Testis (tissue), 2 donors: ENCODE measurements at regions not wholly inside any gene's neighbourhood (a gene's known extent, or its start where the extent isn't known, plus 50 kb on each side); places are given as distances from the start of the nearest gene placed in this dataset.

Source experiments
- DNase-seq: peaks from one replicate; pipeline ENCODE4 v3.0.0-alpha.2; 2019
- H3K27ac ChIP-seq, 2 donors: fragments of 200-600 bp; sonication (generic); one replicate each; pipeline ENCODE4 v1.5.1; 2019
- H3K27me3 ChIP-seq: fragments of 200-600 bp; sonication (generic); one replicate; pipeline ENCODE4 v1.5.1; 2019
- H3K36me3 ChIP-seq: fragments of 200-600 bp; sonication (generic); one replicate; pipeline ENCODE4 v1.5.1; 2017; ENCODE audit warnings: low read depth; ENCODE audit errors: missing control alignments
- H3K4me1 ChIP-seq: fragments of 200-600 bp; sonication (generic); one replicate; pipeline ENCODE4 v1.5.1; 2019
- H3K4me3 ChIP-seq, 2 donors: fragments of 200-600 bp; sonication (generic); one replicate each; pipeline ENCODE4 v1.5.1; 2017 to 2019
- H3K9me3 ChIP-seq: fragments of 200-600 bp; sonication (generic); one replicate; pipeline ENCODE4 v1.5.1; 2017
- CTCF ChIP-seq, 3 experiments: fragments of 450-650 bp in 2 of 3; fragments of 200-600 bp in 1 of 3; sonication (generic) in 1 of 3; IDR thresholded peaks; one replicate each; pipeline ENCODE4 v1.5.1; 2016 to 2019; ENCODE audit warnings: antibody characterized with exemption in 3 of 3, mild to moderate bottlenecking in 2 of 3, moderate library complexity in 1 of 3
- POLR2A ChIP-seq: fragments of 450-650 bp; IDR thresholded peaks from one replicate; pipeline ENCODE4 v1.6.1; 2017; ENCODE audit warnings: antibody characterized with exemption, mild to moderate bottlenecking, moderate library complexity
- WGBS, 2 donors: methylation state at CpG; one replicate each; pipeline ENCODE4 v1.1.5; 2018; 5-methylcytosine and 5-hydroxymethylcytosine counted together
- intact Hi-C: fragments of 100-400 bp; cut with DNase I; formaldehyde crosslinking; loops from one replicate; pipeline ENCODE4 v1.15.1; 2023; ENCODE audit warnings: low total_unique reads

- Histone ChIP-seq H3K4me3 (no peak overlapping the region), H3K27me3 (no peaks in the 10 kb centered on the region), H3K4me1 (no peaks in the 10 kb centered on the region), H3K36me3 (no peaks in the 10 kb centered on the region), H3K27ac (no peak overlapping the region), H3K9me3 (no peaks in the 10 kb centered on the region)
- no peak for DNase-seq
- TF ChIP-seq CTCF (IDR thresholded peaks at IDR 0.05), result no peak
- intact Hi-C loops, result no loop called here
- 86 to 92% methylated on average over 4 of the region's 4 CpGs for WGBS, 2 donors
These were observed 80.6 kb downstream of the MFSD1 start for GRCh38 chr3:158882445-158882844.

DNA sequence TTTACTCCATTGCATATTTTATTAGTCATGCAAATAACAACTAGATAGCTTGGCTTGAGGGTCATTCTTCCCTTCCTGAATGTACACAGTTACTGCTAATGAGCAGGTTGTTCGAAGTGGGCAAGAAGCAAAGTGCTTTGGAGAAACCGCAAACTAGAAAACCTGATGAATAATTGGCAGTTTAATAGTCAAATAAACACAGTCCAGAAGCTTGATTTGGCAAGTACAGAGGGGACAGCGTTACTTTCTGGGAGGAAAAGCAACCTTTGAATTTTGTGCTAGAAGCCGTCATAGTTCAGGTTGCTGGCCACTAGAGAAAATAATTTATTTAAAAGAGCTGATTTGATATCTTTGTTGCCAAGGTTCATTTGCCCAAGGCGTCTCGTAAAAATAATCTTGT is 94.9 kb downstream of the MFSD1 start:
- TF ChIP-seq CTCF (IDR thresholded peaks at IDR 0.05) (no peak), POLR2A (no peak)
- Histone ChIP-seq H3K36me3 (no peaks in the 10 kb centered on the region), H3K4me3 (no peak overlapping the region), H3K27me3 (no peaks in the 10 kb centered on the region), H3K4me1 (no peaks in the 10 kb centered on the region), H3K9me3 (no peaks in the 10 kb centered on the region), H3K27ac (no peak overlapping the region)
- WGBS, 2 donors, result 59 to 62% methylated on average over 6 of the region's 6 CpGs
- no peak for DNase-seq
- intact Hi-C loops, result no loop called here

DNA sequence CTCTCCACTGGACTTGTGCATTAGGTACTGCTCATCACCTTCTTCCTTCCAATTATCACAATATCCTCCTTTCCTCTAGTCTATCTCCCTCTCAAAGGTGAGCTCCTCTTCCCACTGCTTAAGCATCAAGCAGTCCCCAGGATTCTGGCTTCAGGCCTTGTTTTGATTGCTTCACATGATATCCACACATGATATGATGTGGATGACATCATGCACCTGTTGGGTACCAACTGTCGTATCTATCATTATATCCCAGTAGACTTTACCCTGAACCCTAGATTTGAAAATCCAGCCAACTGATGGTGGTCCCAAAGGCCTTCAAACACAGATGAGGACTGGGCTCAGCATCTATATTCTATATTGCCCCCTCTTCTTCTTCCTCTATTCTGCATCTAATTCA is 104.9 kb downstream of the MFSD1 start:
- no peak overlapping the region for H3K4me3 ChIP-seq
- TF ChIP-seq CTCF (IDR thresholded peaks at IDR 0.05), result no peak
- intact Hi-C loops, result no loop called here
- DNase-seq, result no peak
- H3K9me3 ChIP-seq, result no peaks in the 10 kb centered on the region
- WGBS, 2 donors, result 96 to 100% methylated on average over 1 of the region's 1 CpG
- no peak overlapping the region for H3K27ac ChIP-seq
- H3K27me3 ChIP-seq, result no peaks in the 10 kb centered on the region
- H3K4me1 ChIP-seq, result no peaks in the 10 kb centered on the region
- H3K36me3 ChIP-seq, result no peaks in the 10 kb centered on the region

DNA sequence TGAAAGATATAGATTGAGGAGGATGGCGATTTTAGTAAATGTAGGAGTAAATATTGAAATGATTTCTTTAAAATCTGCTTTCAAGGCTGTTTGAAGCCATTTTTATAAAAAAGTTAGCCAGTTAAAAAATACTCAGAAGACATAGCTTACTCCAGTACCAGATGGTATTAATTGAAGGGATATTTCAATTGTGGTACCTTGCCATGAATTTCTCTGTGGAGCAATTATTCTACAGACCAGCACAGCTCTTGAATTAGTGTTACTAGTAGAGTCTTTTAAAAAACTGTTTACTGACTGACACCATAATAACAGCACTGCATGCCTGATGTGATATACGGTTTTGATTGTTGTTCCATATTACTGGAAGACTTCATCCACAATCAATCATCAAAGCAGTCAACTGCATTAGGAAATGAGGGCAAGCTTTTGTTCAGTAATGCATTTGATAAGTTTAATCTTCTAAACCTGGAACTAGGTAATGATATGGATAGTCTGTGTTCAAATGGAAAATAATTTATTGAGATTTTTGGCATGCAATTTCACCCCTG is 106.4 kb downstream of the MFSD1 start:
- no peaks in the 10 kb centered on the region for H3K4me1 ChIP-seq
- DNase-seq, result no peak
- TF ChIP-seq CTCF (IDR thresholded peaks at IDR 0.05) (no peak), POLR2A (no peak)
- intact Hi-C loops, result no loop called here
- H3K9me3 ChIP-seq, result no peaks in the 10 kb centered on the region
- no peak overlapping the region for H3K4me3 ChIP-seq
- no peaks in the 10 kb centered on the region for H3K36me3 ChIP-seq
- H3K27me3 ChIP-seq, result no peaks in the 10 kb centered on the region
- 65% methylated on average over 2 of the region's 2 CpGs for whole genome bisulfite sequencing, 2 donors
- no peak overlapping the region for H3K27ac ChIP-seq

DNA sequence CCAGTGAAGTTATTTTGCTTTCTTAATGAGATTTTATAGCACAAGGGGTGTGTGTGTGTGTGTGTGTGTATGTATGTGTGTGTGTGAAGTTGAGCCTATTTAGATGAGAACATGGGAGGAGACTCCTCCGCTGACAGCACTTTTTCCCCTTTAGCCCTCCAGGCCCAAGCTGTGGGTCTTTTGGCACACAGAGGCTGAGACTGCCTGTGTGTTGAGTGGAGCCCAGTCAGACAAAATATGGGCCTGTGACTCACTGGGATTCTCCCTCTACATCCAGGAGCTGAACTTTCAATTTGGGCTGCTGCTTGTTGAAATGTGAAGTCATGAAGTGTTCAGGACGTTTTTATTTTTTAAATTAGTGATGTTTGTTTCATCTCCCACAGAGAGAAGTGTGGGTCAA is 108.0 kb downstream of the MFSD1 start:
- H3K36me3 ChIP-seq, result no peaks in the 10 kb centered on the region
- H3K27me3 ChIP-seq, result no peaks in the 10 kb centered on the region
- no peak for DNase-seq
- H3K4me3 ChIP-seq, result no peak overlapping the region
- no peaks in the 10 kb centered on the region for H3K4me1 ChIP-seq
- TF ChIP-seq POLR2A, result no peak
- TF ChIP-seq CTCF (IDR thresholded peaks at IDR 0.05), result no peak
- intact Hi-C loops, result no loop called here
- H3K9me3 ChIP-seq, result no peaks in the 10 kb centered on the region
- 49 to 50% methylated on average over 2 of the region's 2 CpGs for WGBS, 2 donors
- H3K27ac ChIP-seq, result no peak overlapping the region
